ENCODE measurements at regions not wholly inside any gene's neighbourhood (a gene's known extent, or its start where the extent isn't known, plus 50 kb on each side); places are given as distances from the start of the nearest gene placed in this dataset.

DNA sequence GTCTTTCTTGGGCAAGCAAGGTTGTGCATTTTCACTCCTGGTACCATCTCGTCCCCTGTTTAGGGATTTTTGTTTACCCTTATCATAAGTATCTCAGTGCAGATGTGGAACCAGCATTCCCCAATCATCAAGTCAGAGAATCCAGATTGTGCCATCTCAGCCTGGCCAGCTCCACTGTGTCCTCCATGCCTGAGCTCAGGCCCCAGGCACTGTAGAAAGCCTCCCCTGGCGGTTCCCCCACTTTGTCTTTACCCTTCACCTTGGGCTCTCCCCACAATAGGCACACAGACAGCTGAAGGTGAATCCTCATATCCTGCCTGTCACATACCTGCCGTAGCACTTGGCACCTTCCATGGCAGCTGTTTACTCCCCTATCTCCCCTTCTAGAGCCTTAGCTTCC is 264.7 kb upstream of the NFE2L3 start:
- Histone ChIP-seq H3K79me2 (ENCODE audit: insufficient read depth, low read depth, low read length) (no peaks in the 10 kb centered on the region), H2AFZ (ENCODE audit: low read length) (no peak overlapping the region), H3K4me1 (ENCODE audit: insufficient read depth, low read length, poor library complexity, severe bottlenecking) (peaks cover 18% of the 10 kb centered on the region), H3K36me3 (ENCODE audit: insufficient read depth, low read length) (no peaks in the 10 kb centered on the region), H3K9me2 (ENCODE audit: insufficient read depth, low read length) (no peaks in the 10 kb centered on the region), H3K9me3 (ENCODE audit: low read length) (no peaks in the 10 kb centered on the region), H3K4me3 (ENCODE audit: low read depth, low read length, poor library complexity, severe bottlenecking) (no peak overlapping the region), H4K20me1 (ENCODE audit: insufficient read depth, low read length) (no peaks in the 10 kb centered on the region), H3K4me2 (ENCODE audit: low read length) (no peak overlapping the region), H3K27ac (ENCODE audit: low read depth, low read length, poor library complexity, severe bottlenecking) (no peak overlapping the region)
- no TSS peak for BruUV-seq (replicated peaks)
- intact Hi-C loops (cut with micrococcal nuclease; ENCODE audit: unreplicated experiment), result no loop called here
- ChIA-PET POLR2A (interaction anchor here (1.5 kb wide), 1 partner anchor 196 kb away, joined by 3 read pairs; no protein-coding TSS in a partner anchor), CTCF (ENCODE audit: unreplicated experiment) (no interaction called here)
- no peak for DNase-seq (ENCODE audit: low spot score)
- TF ChIP-seq, protein P1, sequence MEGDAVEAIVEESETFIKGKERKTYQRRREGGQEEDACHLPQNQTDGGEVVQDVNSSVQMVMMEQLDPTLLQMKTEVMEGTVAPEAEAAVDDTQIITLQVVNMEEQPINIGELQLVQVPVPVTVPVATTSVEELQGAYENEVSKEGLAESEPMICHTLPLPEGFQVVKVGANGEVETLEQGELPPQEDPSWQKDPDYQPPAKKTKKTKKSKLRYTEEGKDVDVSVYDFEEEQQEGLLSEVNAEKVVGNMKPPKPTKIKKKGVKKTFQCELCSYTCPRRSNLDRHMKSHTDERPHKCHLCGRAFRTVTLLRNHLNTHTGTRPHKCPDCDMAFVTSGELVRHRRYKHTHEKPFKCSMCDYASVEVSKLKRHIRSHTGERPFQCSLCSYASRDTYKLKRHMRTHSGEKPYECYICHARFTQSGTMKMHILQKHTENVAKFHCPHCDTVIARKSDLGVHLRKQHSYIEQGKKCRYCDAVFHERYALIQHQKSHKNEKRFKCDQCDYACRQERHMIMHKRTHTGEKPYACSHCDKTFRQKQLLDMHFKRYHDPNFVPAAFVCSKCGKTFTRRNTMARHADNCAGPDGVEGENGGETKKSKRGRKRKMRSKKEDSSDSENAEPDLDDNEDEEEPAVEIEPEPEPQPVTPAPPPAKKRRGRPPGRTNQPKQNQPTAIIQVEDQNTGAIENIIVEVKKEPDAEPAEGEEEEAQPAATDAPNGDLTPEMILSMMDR (conservative IDR thresholded peaks at IDR 0.05; ENCODE audit: low read length), result no peak
- TF ChIP-seq EZH2phosphoT487 (IDR thresholded peaks at IDR 0.05; ENCODE audit: borderline replicate concordance, low read depth, low read length), result no peak

DNA sequence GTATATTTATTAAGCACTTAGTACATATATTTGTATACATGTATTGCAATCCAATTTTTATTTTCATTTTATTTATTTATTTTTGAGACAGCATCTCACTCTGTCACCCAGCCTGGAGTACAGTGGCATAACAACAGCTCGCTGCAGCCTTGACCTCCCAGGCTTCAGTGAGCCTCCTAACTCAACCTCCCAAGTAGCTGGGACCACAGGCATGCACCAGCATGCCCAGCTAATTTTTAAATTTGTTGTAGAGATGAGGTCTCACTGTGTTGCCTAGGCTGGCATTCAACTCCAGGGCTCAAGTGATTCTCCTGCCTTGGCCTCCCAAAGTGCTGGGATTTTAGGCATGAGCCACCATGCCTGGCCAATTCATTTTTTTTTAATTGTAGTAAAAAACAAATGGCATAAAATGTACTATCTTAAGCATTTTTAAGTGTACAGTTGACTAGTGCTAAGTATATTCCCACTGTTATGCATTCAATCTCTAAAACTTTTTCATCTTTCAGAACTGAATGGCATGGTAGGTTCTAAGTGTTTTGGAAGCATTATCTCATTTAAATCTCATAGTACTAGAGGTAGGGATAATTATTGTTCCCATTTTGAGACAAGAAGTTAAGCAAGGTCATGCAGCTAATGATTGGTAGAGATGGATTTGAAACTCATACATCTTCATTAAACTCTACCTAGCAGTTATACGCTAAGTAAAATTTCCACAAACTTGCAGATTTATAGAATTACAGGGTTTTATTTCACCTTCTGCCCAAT is 264.0 kb upstream of the NFE2L3 start:
- Histone ChIP-seq H3K9me3 (ENCODE audit: low read length) (no peaks in the 10 kb centered on the region), H2AFZ (ENCODE audit: low read length) (no peak overlapping the region), H3K4me1 (ENCODE audit: insufficient read depth, low read length, poor library complexity, severe bottlenecking) (peaks cover 22% of the 10 kb centered on the region), H3K4me2 (ENCODE audit: low read length) (no peak overlapping the region), H3K79me2 (ENCODE audit: insufficient read depth, low read depth, low read length) (no peaks in the 10 kb centered on the region), H3K27ac (ENCODE audit: low read depth, low read length, poor library complexity, severe bottlenecking) (no peak overlapping the region), H3K4me3 (ENCODE audit: low read depth, low read length, poor library complexity, severe bottlenecking) (no peak overlapping the region), H3K36me3 (ENCODE audit: insufficient read depth, low read length) (no peaks in the 10 kb centered on the region), H3K9me2 (ENCODE audit: insufficient read depth, low read length) (no peaks in the 10 kb centered on the region), H4K20me1 (ENCODE audit: insufficient read depth, low read length) (no peaks in the 10 kb centered on the region)
- DNase-seq (ENCODE audit: low spot score), result no peak
- TF ChIP-seq EZH2phosphoT487 (IDR thresholded peaks at IDR 0.05; ENCODE audit: borderline replicate concordance, low read depth, low read length), result no peak
- TF ChIP-seq, protein P1 (conservative IDR thresholded peaks at IDR 0.05; ENCODE audit: low read length), result no peak
- ChIA-PET POLR2A (interaction anchor here (1.2 to 1.5 kb wide), 2 partner anchors 9 to 195 kb away, joined by 3 read pairs; no protein-coding TSS in a partner anchor), CTCF (ENCODE audit: unreplicated experiment) (no interaction called here)
- intact Hi-C loops (cut with micrococcal nuclease; ENCODE audit: unreplicated experiment), result no loop called here
- BruUV-seq (replicated peaks), result no TSS peak

DNA sequence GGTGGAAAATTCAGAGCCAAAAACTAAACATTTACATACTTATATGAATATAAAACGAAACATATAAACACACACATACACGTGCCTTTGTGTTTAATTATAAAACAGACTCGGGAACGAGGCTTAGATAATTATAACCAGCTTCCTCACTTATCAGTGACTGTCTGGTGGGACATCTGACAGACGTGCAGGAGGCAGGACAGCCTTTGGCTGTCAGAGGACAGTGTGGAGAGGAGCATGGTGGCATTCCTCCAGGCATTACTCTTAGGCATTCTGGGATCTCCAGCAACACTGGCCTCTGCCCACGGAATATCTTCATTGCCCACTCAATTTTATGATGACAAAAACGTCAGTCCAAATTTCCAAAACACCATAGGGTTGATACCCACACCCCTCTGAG is 262.2 kb upstream of the NFE2L3 start:
- H4K20me1 ChIP-seq (ENCODE audit: insufficient read depth, low read length), result no peaks in the 10 kb centered on the region
- no TSS peak for BruUV-seq (replicated peaks)
- H3K9me2 ChIP-seq (ENCODE audit: insufficient read depth, low read length), result no peaks in the 10 kb centered on the region
- no peak overlapping the region for H3K4me3 ChIP-seq (ENCODE audit: low read depth, low read length, poor library complexity, severe bottlenecking)
- intact Hi-C loops (cut with micrococcal nuclease; ENCODE audit: unreplicated experiment), result loop anchor here (5.0 to 10.0 kb wide), 4 partner anchors 298 to 1265 kb away; partner anchors contain the start of genes HOXA3 and HOXA7
- peaks cover 40% of the 10 kb centered on the region for H3K4me1 ChIP-seq (ENCODE audit: insufficient read depth, low read length, poor library complexity, severe bottlenecking)
- H3K9me3 ChIP-seq (ENCODE audit: low read length), result no peaks in the 10 kb centered on the region
- POLR2A ChIA-PET, result no interaction called here
- peak overlapping the region; percentile 48 for H2AFZ ChIP-seq (ENCODE audit: low read length)
- no peak overlapping the region for H3K27ac ChIP-seq (ENCODE audit: low read depth, low read length, poor library complexity, severe bottlenecking)
- no peak for TF ChIP-seq EZH2phosphoT487 (IDR thresholded peaks at IDR 0.05; ENCODE audit: borderline replicate concordance, low read depth, low read length)
- CTCF ChIA-PET (ENCODE audit: unreplicated experiment), result interaction anchor here (0.8 to 0.9 kb wide), 2 partner anchors 27 to 263 kb away, joined by 3 to 4 read pairs; no protein-coding TSS in a partner anchor
- no peak for DNase-seq (ENCODE audit: low spot score)
- H3K4me2 ChIP-seq (ENCODE audit: low read length), result peak overlapping the region; percentile 27; the same call in 1 of the 2 replicates
- no peaks in the 10 kb centered on the region for H3K79me2 ChIP-seq (ENCODE audit: insufficient read depth, low read depth, low read length)
- no peaks in the 10 kb centered on the region for H3K36me3 ChIP-seq (ENCODE audit: insufficient read depth, low read length)

Data from OCI-LY7 (cell line).